HG03103 (cell line): ENCODE measurements at regions not wholly inside any gene's neighbourhood (a gene's known extent, or its start where the extent isn't known, plus 50 kb on each side); places are given as distances from the start of the nearest gene placed in this dataset.
"Not testable (repeated sequence)": the region's sequence is repeated elsewhere in the genome, so short reads cannot be mapped to it uniquely, and the experiment has no call there.

Experiments
- ATAC-seq: cut with Tn5 transposase; IDR thresholded peaks from one replicate; pipeline ENCODE4 v1.9.1; 2021; ENCODE audit warnings: low read depth; ENCODE audit not compliant: unreplicated experiment

- ATAC-seq: no peak
Measured at GRCh38 chr4:175033162-175033561, 115.0 kb downstream of the ADAM29 start.

- ATAC-seq: no peak
Measured at GRCh38 chr4:175034007-175034406, 115.8 kb downstream of the ADAM29 start.

- no peak for ATAC-seq
Measured at GRCh38 chr4:175034986-175035705, 117.0 kb downstream of the ADAM29 start.

DNA sequence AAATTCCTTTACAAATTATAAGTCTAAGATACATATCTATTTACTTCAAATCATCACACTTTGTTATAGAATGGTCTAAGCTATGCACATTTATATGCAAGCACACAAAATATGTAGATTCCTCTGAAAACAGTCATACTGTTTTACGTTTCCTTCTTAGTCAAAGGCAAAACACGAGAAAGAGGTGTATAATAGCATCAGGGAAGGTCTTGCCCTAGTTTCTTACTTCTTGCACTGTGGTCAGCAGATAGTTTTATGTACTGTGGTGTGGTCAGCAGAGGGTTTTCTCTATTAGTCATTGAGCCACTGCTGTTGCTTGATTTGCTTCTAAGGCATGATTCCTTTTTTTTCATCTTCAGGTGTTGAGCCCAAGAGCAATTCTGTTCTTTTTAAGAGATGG is 117.7 kb downstream of the ADAM29 start:
- no peak for ATAC-seq

DNA sequence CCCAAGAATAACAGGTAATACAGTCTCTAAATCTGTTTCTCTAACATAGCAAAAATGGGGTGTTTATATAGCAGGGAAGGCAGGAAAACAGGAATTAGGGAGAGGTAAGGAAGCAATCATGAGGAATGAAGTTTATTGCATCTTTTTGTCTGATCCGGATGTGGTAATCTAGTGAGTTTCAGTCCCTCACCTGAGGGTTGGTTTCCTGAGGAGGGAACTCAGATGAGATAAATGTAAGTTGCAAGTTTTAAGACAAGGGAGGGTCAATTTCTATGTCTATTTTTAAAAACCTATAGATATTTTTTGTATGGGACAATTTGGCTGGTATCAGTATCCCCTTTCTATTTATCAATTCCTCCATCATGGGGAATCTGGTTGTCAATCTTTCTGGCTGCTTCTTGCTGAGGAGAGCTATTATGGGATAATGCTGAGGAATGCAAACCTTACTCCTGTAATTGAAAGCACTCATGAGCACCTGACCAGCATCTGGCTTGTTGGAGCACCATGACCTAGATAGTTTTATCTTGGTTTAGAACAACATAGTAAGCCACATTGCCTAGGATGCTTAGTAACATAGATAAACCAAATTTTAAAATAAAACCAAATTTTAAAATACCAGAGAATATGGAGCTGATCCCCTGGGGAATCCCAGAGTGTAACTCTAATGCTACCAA is 130.1 kb downstream of the ADAM29 start:
- no peak for ATAC-seq

DNA sequence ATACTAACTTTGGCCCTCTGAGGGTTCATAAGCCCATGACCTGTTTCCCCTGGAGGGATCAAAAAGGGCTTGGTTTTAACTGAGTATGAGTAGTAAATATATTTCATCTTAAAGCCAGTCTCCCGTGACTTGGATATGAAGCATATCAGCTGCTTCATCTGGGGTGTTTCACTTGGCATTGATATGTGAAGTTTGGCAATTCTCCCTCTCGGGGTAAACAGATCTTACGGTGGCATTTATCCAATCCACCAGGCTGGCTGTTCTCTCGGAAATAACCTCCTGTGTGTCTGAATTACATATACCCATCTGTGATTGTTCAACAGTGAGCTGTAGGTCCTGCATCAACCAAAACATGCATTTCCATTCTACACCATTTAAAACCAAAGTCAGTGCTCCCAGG is 130.7 kb downstream of the ADAM29 start:
- no peak for ATAC-seq

DNA sequence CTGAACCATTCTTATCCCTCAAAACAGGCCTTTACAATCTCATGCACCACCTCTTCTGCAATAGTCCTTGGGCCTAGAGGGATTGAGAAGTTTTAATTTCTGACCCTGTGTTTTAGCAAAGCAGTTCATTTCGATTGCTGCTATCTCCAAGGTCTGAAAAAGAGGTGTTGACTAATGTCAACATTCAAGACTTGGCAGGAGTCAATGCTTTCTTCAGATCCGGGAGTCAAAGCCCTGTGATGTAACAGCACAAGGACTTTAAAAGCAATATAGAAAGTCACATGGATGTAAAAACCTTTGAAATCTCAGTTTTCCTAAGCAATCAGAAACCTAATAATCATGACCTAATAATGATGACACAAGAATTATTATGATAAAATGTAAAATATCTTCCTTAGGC is 133.8 kb downstream of the ADAM29 start:
- no peak for ATAC-seq

GRCh38 chr4:175054980-175055379 is 136.8 kb downstream of the ADAM29 start:
- no peak for ATAC-seq

- ATAC-seq: no peak
Measured at GRCh38 chr4:175062183-175062592, 144.0 kb downstream of the ADAM29 start.

- ATAC-seq: no peak
Measured at GRCh38 chr4:175065228-175065627, 147.1 kb downstream of the ADAM29 start.

DNA sequence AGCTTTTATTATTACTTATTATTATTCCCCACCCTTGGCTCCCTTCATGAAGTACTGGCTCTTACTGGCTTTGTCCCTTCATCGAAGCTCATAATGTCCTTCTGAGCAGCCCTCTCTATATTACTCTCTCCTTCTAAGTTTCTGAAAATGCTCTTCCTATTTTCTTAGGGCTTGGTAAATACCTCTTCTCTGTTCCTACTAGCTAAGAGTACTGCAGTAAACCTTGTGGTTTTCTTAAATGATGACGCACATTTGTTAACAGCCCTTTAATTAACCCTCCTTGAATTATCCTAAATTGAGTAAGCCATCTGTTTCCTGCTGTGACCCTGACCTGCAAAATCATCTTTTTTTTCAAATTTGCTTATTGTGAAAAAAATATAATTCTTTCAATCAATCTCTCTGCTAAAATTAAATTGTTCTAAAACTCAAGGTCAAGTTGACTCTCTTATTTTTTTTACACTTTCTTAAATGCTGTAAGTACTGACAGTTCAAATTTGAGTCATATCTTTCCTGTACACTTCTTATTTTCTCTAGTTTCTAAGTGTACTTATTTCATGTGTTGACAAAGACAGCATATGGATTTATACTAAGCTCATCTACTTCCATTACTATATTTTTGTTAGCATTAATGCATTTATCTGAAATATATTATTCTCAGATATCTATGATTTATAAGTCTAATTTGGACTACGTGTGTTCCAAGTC is 148.9 kb downstream of the ADAM29 start:
- ATAC-seq: no peak

- ATAC-seq: no peak
Measured at GRCh38 chr4:175068266-175068665, 150.1 kb downstream of the ADAM29 start.

- ATAC-seq: no peak
Measured at GRCh38 chr4:175070444-175070843, 152.3 kb downstream of the ADAM29 start.

DNA sequence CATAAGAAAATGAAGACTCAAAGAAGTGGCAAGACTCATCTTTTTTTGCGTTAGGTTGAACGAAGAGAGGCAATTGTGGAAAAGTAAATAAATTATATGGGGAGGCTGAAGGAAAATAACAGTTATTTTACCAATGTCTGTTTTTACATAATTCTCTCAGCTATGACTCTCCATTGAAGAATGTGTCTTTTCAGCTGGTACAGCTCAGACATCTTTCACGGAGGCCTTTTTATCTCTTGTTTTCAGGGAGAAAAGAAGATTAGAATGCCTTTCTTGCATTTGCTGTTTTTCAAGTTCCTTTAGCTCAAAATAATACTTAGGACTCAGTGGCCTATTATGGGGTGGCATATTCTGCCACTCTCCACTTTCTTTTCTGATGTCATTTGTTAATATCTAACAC is 153.0 kb downstream of the ADAM29 start:
- no peak for ATAC-seq

GRCh38 chr4:175087145-175087544 is 169.0 kb downstream of the ADAM29 start:
- no peak for ATAC-seq

DNA sequence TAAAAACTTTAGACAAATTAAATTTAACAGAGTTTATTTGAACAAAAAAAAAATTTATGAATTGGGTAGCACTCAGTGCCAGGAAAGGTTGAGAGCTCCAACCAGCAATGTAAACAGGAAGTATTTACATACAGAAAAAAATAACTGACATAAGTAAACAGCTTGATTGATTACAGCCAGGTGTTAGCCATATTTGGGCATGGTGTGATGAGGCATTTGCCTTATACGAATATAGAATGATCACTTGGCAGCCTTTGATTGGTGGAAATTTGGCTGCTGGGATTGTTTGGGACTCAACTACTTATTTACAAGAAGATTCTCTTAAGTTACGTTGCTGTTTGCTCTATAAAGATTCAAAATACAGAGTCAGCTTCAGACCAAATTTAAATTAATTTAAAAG is 172.0 kb downstream of the ADAM29 start:
- ATAC-seq: no peak

- ATAC-seq: no peak
Measured at GRCh38 chr4:175091649-175092048, 173.5 kb downstream of the ADAM29 start.

DNA sequence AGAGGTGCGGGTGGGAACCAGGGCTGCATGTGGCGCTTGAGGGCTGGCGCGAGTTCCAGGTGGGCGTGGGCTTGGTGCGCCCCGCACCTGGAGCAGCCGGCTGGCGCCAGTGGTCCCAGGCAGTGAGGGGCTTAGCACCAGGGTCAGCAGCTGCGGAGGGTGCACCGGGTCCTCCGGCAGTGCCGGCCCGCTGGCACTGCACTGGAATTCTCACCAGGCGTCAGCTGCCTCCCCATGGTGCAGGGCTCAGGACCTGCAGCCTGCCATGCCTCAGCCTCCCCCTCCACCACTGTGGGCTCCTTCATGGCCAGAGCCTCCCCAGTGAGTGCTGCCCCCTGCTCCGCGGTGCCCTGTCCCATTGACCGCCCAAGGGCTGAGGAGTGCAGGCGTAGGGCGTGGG is 174.0 kb downstream of the ADAM29 start:
- no peak for ATAC-seq

DNA sequence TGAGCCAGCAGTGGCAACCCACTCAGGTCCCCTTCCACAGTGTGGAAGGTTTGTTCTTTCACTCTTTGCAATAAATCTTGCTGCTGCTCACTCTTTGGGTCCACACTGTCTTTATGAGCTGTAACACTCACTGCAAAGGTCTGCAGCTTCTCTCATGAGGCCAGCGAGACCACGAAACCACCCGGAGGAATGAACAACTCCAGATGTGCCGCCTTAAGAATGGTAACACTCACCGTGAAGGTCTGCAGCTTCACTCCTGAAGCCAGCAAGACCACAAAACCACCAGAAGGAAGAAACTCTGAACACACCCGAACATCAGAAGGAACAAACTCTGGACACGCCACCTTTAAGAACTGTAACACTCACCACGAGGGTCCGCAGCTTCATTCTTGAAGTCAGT is 174.9 kb downstream of the ADAM29 start:
- ATAC-seq: not testable (repeated sequence)

- ATAC-seq: no peak
Measured at GRCh38 chr4:175103403-175103802, 185.2 kb downstream of the ADAM29 start.

DNA sequence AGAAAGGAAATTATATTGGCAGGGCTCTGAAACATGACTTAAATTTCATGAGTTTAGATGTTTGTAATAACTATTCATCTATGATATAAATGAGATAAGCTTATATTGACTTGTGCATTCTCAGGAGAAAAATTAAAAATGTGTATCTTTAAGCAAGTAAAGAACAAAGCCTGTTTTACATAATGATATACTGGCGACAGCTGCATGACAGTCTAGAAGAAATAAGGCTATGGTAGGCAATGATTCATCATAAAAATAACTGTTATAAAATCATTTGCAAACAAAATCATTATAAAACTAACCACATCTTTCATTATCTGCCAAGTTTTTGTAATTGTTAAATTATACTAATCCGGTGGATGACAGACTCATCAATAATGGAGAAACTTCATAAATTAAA is 188.1 kb downstream of the ADAM29 start:
- ATAC-seq: no peak

DNA sequence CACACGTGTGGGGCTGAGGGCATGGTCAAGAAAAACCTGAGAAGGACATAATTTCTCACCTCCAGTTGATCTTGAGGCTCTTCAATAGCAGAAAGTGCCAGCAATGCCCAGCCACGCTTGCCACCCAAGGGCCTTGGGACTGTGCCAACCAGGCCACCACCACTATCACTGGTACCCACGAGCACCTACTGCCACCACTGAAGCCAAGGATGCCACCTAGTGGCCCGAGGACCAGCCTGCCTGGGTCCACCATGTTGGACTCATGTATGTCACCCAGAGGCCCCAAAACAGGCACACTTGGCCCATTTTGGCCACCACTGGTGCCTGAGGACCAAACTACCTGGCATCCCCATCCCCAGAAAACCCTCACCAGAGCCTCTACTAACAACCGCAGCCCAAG is 191.8 kb downstream of the ADAM29 start:
- ATAC-seq: no peak
